Activated naive CD4-positive, alpha-beta T cell treated with anti-CD3 and anti-CD28 coated beads, Interleukin-2, amount 50 U/mL, for 72 hours (primary cell): ENCODE measurements at regions not wholly inside any gene's neighbourhood (a gene's known extent, or its start where the extent isn't known, plus 50 kb on each side); places are given as distances from the start of the nearest gene placed in this dataset.
"Not testable (repeated sequence)": the region's sequence is repeated elsewhere in the genome, so short reads cannot be mapped to it uniquely, and the experiment has no call there.

ENCODE experiments used
- ATAC-seq, 2 donors: fragments of 150-1000 bp; cut with Tn5 transposase; 2 replicates each; pipeline ENCODE4 v1.10.0; 2021; ENCODE audit warnings: mild to moderate bottlenecking in 2 of 2, moderate library complexity in 2 of 2
- DNase-seq, 2 donors: peaks; one replicate each; pipeline ENCODE4 v3.0.0; 2021 to 2022; ENCODE audit warnings: low spot score in 2 of 2
- H3K27ac Mint-ChIP-seq, 2 donors: one replicate each; pipeline ENCODE4 v1.8.0; 2022; ENCODE audit warnings: mild to moderate bottlenecking in 2 of 2, mixed read lengths in 2 of 2
- H3K36me3 Mint-ChIP-seq, 2 donors: one replicate each; pipeline ENCODE4 v1.8.0; 2022; ENCODE audit warnings: mixed read lengths in 2 of 2
- H3K9me3 Mint-ChIP-seq, 2 donors: one replicate each; pipeline ENCODE4 v1.8.0; 2022; ENCODE audit warnings: mixed read lengths in 2 of 2

DNA sequence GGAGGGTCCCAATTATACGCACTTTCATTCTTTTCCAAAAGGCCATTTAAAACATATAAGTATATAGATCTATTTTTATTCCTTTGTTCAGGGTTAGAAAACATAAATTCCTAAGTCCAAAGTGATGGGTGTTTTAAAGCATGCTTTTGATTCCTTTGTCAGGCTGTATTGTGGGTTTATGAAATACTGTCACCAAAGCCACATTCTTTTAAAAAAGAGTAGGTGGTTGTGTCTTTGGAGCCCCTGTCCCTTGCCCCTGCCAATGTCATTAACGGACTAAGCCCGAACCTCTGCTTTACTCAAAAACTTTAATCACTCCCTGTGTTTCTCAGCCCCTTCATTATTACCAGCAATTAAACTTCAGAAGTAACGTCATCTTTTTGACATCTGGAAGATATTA lies 104.9 kb upstream of the APCDD1 start:
- peaks cover 0 to under 1% of the 10 kb centered on the region in 2 donors for H3K9me3 Mint-ChIP-seq
- DNase-seq, result no peak
- ATAC-seq, result no peak
- H3K36me3 Mint-ChIP-seq, result no peaks in the 10 kb centered on the region
- no peak overlapping the region for H3K27ac Mint-ChIP-seq

DNA sequence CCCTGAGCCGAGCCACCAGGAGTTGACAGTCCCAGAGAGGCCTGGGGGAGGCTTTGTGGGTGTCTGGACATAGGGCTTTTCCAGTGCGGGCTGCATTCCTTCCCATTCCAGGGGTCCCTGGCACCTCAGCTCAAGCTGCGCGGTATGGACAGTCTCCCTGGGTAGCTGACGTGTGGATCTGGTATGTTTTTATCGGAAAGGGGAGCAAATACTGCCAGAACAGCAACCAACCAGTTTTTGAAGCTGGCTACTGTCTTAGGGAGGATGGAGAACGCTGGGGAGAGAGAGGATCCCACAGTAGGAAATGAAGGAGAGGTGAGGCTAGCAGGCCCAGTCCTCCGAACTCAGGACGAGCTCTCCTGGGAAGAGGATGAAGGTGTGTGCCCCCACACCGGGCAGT lies 103.8 kb upstream of the APCDD1 start:
- H3K9me3 Mint-ChIP-seq, result peaks cover under 1 to 5% of the 10 kb centered on the region in 2 donors

DNA sequence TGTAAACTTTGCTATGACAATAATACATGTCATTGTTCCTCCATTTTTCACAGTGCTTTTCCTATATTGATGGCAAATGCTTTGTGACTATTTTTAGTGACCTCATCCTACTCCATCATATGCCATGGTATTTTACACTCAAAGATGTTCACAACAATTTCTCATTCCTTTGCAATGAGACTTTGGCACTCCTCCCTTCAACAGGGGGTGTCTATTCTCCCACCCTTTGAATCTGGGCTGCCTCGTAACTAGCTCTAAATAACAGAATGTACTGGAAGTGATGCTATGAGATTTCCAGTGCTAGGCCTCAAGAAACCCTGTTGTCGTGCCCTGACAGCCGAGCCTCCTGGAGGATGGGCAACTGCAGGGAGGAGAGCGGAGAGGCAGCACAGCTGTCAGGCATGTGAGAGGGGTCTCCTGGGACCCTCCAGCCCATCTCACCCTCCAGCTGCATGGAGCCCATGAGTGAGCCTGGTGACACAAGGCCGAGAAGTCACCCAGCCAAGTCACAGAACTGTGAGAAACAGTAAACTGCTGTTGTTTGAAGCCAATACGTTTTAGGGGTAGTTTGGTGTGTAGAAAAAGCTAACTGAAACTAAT lies 103.1 kb upstream of the APCDD1 start:
- ATAC-seq (no peak), DNase-seq (no peak)
- H3K36me3 Mint-ChIP-seq, result peaks cover 5 to 6% of the 10 kb centered on the region in 2 donors
- H3K9me3 Mint-ChIP-seq, result peaks cover 7 to 10% of the 10 kb centered on the region in 2 donors
- H3K27ac Mint-ChIP-seq, result no peak overlapping the region

More for the DNA sequence above, 103.8 kb upstream of the APCDD1 start:
- ATAC-seq, result no peak
- DNase-seq, result no peak
- Mint-ChIP-seq H3K27ac (no peak overlapping the region), H3K36me3 (no peaks in the 10 kb centered on the region)

DNA sequence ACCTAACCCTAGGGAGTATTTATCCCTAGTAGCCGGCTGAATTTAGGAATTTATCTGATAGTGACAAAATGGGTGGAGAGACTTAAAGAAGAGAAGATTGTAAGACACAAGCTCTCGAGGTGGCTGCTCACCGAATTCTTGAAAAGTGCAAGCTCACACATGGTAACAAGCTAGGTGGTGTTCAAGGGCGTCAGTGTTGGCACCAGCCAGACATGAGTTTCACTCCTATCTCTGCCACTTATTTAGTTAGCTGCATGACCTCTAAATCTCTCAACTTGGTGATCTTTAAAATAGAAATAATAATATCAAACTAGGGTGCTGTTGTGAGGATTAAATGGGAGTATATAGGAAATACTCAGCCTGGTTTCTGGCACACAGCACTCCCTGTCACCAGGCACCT lies 102.6 kb upstream of the APCDD1 start:
- peaks cover 12 to 13% of the 10 kb centered on the region in 2 donors for H3K9me3 Mint-ChIP-seq
- no peak for DNase-seq
- H3K36me3 Mint-ChIP-seq, result peaks cover 10 to 11% of the 10 kb centered on the region in 2 donors
- no peak for ATAC-seq
- H3K27ac Mint-ChIP-seq, result no peak overlapping the region

DNA sequence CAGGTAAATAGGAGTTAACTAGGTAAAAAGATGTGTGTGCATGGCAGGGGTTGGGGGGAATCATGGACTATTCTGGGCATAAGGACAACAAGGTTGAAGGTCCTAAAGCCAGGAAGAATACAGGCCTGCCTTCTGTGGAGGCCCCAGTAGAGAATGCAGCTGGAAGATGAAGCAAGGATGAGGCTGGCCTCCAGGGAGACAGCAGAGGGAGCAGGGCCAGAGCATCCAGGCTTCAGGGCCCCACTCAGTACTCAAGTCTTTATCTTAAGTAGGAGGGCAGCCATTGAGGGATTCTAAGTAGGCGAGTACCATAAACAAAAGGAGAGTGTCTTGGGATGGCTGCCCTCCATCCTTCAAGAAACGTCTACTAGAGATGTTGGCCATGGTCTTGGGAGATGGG lies 101.8 kb upstream of the APCDD1 start:
- DNase-seq (no peak), ATAC-seq (no peak)
- Mint-ChIP-seq H3K9me3 (peaks cover 19 to 20% of the 10 kb centered on the region in 2 donors), H3K36me3 (peaks cover 11 to 14% of the 10 kb centered on the region in 2 donors), H3K27ac (no peak overlapping the region)

DNA sequence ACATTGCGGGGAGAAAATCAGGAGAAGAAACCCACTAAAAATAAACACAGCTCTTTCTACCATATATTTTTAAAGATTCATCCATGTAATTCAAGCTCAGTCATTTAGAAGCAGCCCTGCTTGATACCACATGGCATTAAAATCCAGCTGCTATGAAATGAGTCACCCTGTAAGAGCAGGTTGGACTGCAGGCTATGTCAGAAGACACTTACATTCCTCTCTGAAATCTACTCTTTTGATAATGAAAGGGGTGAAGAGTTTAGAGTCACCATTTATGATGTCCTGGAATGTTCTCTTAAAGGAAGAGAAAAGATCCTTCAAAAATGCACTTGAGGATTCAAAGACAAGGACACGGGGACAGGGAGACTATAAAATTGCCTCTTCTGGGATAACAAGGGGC lies 100.6 kb upstream of the APCDD1 start:
- Mint-ChIP-seq H3K36me3 (peaks cover 11 to 14% of the 10 kb centered on the region in 2 donors), H3K27ac (no peak overlapping the region), H3K9me3 (peaks cover 22 to 23% of the 10 kb centered on the region in 2 donors)
- DNase-seq (no peak), ATAC-seq (no peak)

DNA sequence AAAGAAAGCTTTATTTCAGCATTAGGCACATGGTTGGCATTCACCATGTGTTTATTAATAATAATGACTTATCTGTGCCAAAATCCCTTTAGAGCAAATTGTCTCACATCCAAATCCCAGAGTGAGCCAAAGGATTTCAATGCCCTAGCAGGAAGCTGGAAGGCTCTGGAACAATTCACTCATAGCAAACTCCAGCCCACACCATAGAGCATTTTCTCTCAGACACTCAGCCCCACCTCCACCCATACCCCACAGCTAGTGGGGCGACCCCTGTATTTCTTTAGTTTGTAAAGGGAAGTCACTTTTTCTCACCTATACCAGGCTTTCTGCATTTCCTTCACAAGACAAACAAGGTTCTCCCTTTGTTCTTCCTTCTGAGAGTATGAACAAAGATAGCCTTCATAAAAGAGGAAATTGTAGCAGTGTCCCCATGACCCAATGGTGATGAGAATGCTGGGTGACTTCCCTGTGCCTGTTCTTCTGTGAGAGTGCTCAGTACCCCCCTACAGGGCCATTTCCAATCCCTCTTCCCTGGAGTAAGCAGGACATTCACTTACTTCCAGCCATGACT lies 100.1 kb upstream of the APCDD1 start:
- H3K9me3 Mint-ChIP-seq, result peaks cover 22 to 23% of the 10 kb centered on the region in 2 donors
- H3K27ac Mint-ChIP-seq, result no peak overlapping the region
- DNase-seq (no peak), ATAC-seq (no peak)
- peaks cover 11 to 14% of the 10 kb centered on the region in 2 donors for H3K36me3 Mint-ChIP-seq

DNA sequence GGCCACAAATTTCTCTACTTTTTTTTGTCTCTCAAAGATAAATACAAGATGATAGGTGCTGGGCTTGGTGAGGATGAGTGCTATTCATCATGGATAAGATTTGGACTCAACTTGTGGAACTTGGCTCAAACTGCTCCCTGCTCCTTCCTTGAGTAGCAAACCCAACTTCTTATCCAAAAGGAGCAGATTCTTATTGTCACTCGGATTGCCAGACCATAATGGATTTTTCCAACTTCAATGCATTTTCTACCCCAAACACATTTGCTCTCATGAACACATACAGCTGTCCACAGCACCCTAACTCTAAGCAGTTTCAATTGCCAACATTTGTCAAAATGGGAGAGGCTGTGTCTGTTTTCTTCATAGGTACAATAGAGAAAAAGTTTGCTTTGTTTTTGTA lies 99.5 kb upstream of the APCDD1 start:
- Mint-ChIP-seq H3K9me3 (peaks cover 22 to 23% of the 10 kb centered on the region in 2 donors), H3K27ac (no peak overlapping the region), H3K36me3 (peaks cover 11 to 14% of the 10 kb centered on the region in 2 donors)
- no peak for DNase-seq
- no peak for ATAC-seq

DNA sequence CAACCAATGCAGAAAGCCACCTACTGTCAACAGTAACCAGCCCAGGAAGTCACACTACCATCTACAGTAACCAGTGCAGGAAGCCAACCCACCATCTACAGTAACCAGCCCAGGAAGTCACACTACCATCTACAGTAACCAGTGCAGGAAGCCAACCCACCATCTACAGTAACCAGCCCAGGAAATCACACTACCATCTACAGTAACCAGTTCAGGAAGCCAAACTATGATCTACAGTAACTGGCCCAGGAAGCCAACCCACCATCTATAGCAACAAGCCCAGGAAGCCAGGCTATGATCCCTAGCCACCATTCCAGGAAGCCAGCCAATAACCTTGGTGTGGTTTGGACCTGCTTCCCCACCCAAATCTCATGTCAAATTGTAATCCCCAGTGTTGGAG lies 97.4 kb upstream of the APCDD1 start:
- not testable (repeated sequence) for ATAC-seq, H3K27ac Mint-ChIP-seq, DNase-seq
- Mint-ChIP-seq H3K36me3 (peaks cover 11 to 14% of the 10 kb centered on the region in 2 donors), H3K9me3 (peaks cover 22 to 23% of the 10 kb centered on the region in 2 donors)

DNA sequence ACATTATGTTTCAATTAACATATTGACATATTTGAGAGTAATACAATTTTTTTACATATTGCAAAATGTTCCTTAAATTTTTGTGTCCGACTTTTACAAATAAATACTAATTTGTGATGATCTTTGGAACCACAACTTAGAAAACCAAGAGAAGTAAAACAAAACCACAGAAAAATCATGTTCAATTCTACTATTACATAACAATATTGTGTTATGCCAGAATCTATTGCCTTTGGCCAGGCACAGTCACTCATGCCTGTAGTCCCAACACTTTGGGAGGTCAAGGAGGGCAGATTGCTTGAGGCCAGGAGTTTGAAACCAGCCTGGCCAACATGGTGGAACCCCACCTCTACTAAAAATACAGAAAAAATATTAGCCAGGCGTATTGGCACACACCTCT lies 92.8 kb upstream of the APCDD1 start:
- Mint-ChIP-seq H3K36me3 (peaks cover 2 to 6% of the 10 kb centered on the region in 2 donors), H3K27ac (no peak overlapping the region), H3K9me3 (peaks cover 16 to 20% of the 10 kb centered on the region in 2 donors)
- ATAC-seq (no peak), DNase-seq (no peak)

DNA sequence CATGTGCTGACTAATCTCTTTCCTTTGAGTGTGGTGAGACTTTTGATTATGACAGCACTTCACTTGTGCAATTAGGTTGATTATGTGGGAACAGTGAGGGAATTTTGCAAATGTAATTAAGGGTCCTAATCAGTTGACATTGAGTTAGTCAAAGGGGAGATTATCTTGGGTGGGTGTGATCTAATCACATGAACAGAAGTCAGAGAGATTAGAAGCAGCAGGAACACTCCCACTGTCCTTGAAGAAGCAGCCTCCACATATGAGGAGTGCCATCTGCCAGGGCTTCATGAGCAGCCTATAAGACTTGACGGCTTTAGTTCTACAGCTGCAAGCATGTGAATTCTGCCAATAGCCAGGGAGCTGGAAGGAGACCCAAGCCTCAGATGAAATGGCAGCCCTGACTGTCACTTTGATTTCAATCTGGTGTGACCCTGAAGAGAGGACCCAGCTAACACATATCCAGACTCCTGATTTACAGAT lies 89.4 kb upstream of the APCDD1 start:
- Mint-ChIP-seq H3K27ac (no peak overlapping the region), H3K36me3 (no peaks in the 10 kb centered on the region), H3K9me3 (peaks cover 4 to 9% of the 10 kb centered on the region in 2 donors)
- ATAC-seq (no peak), DNase-seq (no peak)

DNA sequence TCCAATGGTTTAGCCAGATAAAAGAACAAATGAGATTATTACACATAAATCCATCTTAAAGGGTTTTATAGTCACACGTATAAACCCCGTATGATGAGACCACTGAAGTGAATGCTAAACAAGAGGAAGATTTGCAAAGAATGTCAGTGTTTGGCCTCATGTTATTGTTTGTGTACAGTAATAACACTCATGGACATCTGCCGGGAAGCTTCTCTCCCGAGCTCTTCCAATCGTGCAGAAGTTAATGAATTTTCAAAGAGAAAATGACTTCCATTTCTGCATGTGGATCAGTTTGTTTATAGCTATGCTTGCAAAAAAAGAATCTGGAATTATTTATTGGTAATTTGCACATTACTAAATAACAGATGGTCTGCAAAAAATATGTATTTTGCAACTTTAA lies 88.5 kb upstream of the APCDD1 start:
- no peaks in the 10 kb centered on the region for H3K36me3 Mint-ChIP-seq

DNA sequence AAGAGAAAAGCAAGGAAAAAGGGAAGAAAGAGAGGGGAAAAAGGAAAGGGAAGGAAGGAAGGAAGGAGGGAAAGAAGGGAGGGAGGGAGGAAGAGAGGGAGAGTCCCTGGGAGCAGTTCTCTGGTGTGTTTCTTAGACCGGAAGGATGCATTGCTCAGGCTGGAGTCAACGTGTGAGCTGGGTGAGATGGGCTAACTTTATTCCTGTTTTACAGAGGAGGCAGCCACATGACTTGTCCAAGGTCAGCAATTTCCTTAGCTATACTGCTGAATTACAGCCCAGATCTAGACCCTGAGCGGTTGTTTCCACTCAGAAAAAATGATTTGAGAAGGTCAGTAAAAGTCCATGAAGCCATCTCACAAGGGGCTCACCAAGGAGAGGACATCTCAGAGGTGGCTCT lies 86.6 kb upstream of the APCDD1 start:
- Mint-ChIP-seq H3K27ac (no peak overlapping the region), H3K36me3 (no peaks in the 10 kb centered on the region), H3K9me3 (peaks cover 4 to 9% of the 10 kb centered on the region in 2 donors)
- no peak for DNase-seq
- ATAC-seq, result no peak

More for the DNA sequence above, 88.5 kb upstream of the APCDD1 start:
- no peak for DNase-seq
- no peak overlapping the region for H3K27ac Mint-ChIP-seq
- peaks cover 4 to 9% of the 10 kb centered on the region in 2 donors for H3K9me3 Mint-ChIP-seq
- ATAC-seq, result no peak

DNA sequence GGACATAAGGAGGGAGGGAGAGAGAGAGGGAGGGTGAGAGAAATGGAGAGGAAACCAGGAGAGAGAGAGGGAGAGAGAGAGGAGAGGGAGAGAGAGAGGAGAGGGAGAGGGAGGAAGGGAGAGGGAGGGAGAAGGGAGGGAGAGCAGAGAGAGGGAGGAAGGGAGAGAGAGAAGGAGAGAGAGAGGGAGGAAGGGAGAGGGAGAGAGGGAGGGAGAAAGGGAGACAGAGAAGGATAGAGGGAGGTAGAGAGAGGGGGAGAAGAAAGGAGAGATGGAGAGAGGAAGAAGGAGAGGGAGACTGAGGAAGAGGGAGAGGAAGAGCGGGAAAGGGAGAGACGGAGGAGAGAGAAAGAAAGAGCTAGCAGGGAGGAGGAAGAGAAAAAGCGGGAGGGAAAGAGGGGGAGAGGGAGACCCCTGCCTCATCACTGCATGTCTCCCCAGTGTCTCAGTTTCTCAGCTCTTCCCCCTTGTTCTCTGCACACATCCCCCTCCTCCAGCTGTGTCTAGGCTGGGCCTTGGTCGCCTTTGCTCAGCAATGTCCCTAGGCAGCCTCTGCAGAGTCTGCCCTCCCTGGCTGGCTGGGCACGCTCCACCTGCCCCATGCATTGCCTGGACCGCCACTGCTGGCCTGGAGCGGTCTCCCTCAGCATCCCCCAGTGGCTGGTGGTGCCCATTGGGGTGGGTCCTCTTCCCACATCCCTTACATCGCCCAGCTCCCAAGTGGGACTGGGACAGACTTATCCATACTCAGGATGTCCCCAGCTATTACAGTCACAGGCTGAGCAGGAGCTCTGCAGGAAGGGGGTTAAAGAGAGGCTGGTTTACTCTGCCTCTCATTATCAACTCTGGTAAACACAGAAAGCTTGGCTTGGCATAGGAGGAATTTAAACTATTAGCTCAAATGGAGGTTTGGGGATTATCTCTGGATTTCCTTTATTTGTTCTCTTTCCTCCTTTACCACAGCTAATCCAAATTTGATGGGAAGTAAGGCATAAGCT lies 85.7 kb upstream of the APCDD1 start:
- no peak for ATAC-seq
- Mint-ChIP-seq H3K9me3 (peaks cover under 1 to 6% of the 10 kb centered on the region in 2 donors), H3K36me3 (no peaks in the 10 kb centered on the region), H3K27ac (no peak overlapping the region)
- DNase-seq, result no peak

DNA sequence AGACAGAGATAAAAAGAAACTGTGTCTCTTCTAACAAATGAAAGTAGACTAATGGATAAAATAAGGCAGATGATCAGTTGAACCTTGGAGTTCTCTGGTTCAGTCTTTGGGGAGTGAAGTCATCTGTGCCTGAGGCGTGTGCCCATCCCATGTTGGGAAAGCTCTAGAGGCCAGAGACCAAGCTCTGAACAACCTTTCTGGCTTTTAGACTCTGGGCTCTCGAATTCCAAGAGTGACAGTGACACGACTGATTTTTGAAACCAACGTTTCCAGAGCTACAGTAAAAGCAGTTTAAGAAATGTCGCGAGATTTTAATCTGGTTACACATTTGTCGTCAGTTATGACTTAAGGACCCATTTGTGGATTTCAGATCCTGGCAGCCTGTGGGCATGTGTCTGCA lies 83.7 kb upstream of the APCDD1 start:
- no peak for ATAC-seq
- DNase-seq, result no peak
- no peaks in the 10 kb centered on the region for H3K9me3 Mint-ChIP-seq
- no peaks in the 10 kb centered on the region for H3K36me3 Mint-ChIP-seq
- no peak overlapping the region for H3K27ac Mint-ChIP-seq

DNA sequence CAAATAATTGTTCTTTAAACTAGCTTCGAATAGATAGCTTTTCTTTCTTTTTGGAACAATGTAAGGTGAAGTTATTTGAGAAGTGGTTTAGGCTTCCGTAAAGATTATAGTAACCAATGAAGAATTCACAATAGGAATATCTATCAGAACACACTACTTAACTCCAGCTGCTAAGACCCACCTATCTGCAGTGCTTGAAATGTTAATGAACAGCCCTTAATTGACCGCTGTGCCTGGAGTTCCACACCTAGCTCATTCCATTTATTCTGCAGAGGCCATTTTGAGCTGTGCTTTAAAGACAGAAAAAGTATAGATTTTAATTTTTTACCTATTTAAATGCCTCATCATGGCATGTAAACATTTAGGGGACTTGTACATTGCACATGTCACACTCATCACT lies 83.3 kb upstream of the APCDD1 start:
- Mint-ChIP-seq H3K27ac (no peak overlapping the region), H3K9me3 (no peaks in the 10 kb centered on the region), H3K36me3 (no peaks in the 10 kb centered on the region)
- DNase-seq, result no peak
- ATAC-seq, result no peak

DNA sequence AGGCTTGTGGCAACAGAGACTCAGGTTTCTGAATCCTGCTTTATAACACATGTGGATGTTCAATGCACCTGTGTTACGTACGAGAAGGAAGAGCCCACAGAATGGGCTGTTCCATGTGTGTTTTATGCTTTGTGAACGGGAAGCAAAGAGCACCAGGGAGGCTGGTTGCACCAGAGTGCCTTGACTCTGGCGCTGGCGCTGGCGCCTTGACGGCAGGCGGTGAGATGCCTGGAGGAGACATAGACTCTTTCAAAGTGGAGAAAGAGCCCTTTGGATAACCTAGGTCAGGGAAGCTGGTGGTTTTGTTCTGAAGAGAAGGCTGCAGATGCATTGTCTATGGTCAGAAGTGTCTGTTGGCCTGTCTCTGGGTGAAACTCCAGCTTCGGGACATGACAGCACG lies 80.2 kb upstream of the APCDD1 start:
- Mint-ChIP-seq H3K9me3 (no peaks in the 10 kb centered on the region), H3K27ac (no peak overlapping the region), H3K36me3 (no peaks in the 10 kb centered on the region)
- DNase-seq (no peak), ATAC-seq (no peak)
